BE2C (cell line): ENCODE measurements at regions not wholly inside any gene's neighbourhood (a gene's known extent, or its start where the extent isn't known, plus 50 kb on each side); places are given as distances from the start of the nearest gene placed in this dataset.

ENCODE experiments used
- DNase-seq: peaks from one replicate; pipeline ENCODE4 v3.0.0-alpha.2; 2020
- H3K27me3 ChIP-seq: fragments of 250-450 bp; sonication (Bioruptor Pico); 2 replicates; pipeline ENCODE4 v1.5.1; 2020; ENCODE audit warnings: mild to moderate bottlenecking
- H3K36me3 ChIP-seq: fragments of 250-450 bp; sonication (Bioruptor Pico); 2 replicates; pipeline ENCODE4 v1.5.1; 2020; ENCODE audit warnings: mild to moderate bottlenecking
- H3K4me1 ChIP-seq: fragments of 250-450 bp; sonication (Bioruptor Pico); 2 replicates; pipeline ENCODE4 v1.5.1; 2020
- H3K4me3 ChIP-seq: 2 replicates; pipeline ENCODE4 v1.5.1; 2011; ENCODE audit warnings: low read depth, low read length
- H3K9me3 ChIP-seq: fragments of 250-450 bp; sonication (Bioruptor Pico); 2 replicates; pipeline ENCODE4 v1.5.1; 2020
- CTCF ChIP-seq: IDR thresholded peaks from 2 replicates; pipeline ENCODE4 v1.5.1; 2012; ENCODE audit warnings: mild to moderate bottlenecking, low read depth, low read length

GRCh38 chr2:65661980-65662653, 229.7 kb upstream of the SPRED2 start:
- Histone ChIP-seq H3K4me3 (no peak overlapping the region), H3K9me3 (no peaks in the 10 kb centered on the region), H3K27me3 (no peaks in the 10 kb centered on the region), H3K4me1 (no peaks in the 10 kb centered on the region), H3K36me3 (no peaks in the 10 kb centered on the region)
- no peak for DNase-seq
- TF ChIP-seq CTCF, result no peak

- no peaks in the 10 kb centered on the region for H3K9me3 ChIP-seq
- H3K36me3 ChIP-seq, result no peaks in the 10 kb centered on the region
- no peak for DNase-seq
- no peaks in the 10 kb centered on the region for H3K4me1 ChIP-seq
- no peak for TF ChIP-seq CTCF
- H3K4me3 ChIP-seq, result no peak overlapping the region
- no peaks in the 10 kb centered on the region for H3K27me3 ChIP-seq
These were observed 227.9 kb upstream of the SPRED2 start for GRCh38 chr2:65660340-65660739.

GRCh38 chr2:65658881-65659280, 226.5 kb upstream of the SPRED2 start:
- TF ChIP-seq CTCF, result no peak
- Histone ChIP-seq H3K36me3 (no peaks in the 10 kb centered on the region), H3K9me3 (no peaks in the 10 kb centered on the region), H3K27me3 (no peaks in the 10 kb centered on the region), H3K4me1 (no peaks in the 10 kb centered on the region), H3K4me3 (no peak overlapping the region)
- DNase-seq, result no peak

- Histone ChIP-seq H3K27me3 (no peaks in the 10 kb centered on the region), H3K36me3 (no peaks in the 10 kb centered on the region), H3K4me3 (no peak overlapping the region), H3K9me3 (no peaks in the 10 kb centered on the region), H3K4me1 (no peaks in the 10 kb centered on the region)
- TF ChIP-seq CTCF, result no peak
- no peak for DNase-seq
These were observed 225.9 kb upstream of the SPRED2 start for GRCh38 chr2:65658266-65658665.

- H3K9me3 ChIP-seq, result no peaks in the 10 kb centered on the region
- H3K4me1 ChIP-seq, result no peaks in the 10 kb centered on the region
- no peak overlapping the region for H3K4me3 ChIP-seq
- TF ChIP-seq CTCF, result no peak
- H3K36me3 ChIP-seq, result no peaks in the 10 kb centered on the region
- no peak for DNase-seq
- no peaks in the 10 kb centered on the region for H3K27me3 ChIP-seq
These were observed 223.8 kb upstream of the SPRED2 start for GRCh38 chr2:65656160-65656718.

- Histone ChIP-seq H3K4me1 (no peaks in the 10 kb centered on the region), H3K27me3 (no peaks in the 10 kb centered on the region), H3K4me3 (no peak overlapping the region), H3K36me3 (no peaks in the 10 kb centered on the region), H3K9me3 (no peaks in the 10 kb centered on the region)
- TF ChIP-seq CTCF, result no peak
- no peak for DNase-seq
These were observed 222.6 kb upstream of the SPRED2 start for GRCh38 chr2:65655000-65655399.
